ENCODE measurements at regions not wholly inside any gene's neighbourhood (a gene's known extent, or its start where the extent isn't known, plus 50 kb on each side); places are given as distances from the start of the nearest gene placed in this dataset.

- DNase-seq (ENCODE audit: low read depth), result no peak
Observed at GRCh38 chr5:116389601-116390000, 185.0 kb downstream of the SEMA6A start.

GRCh38 chr5:116388564-116389258 is 185.9 kb downstream of the SEMA6A start:
- no peak for DNase-seq (ENCODE audit: low read depth)

DNA sequence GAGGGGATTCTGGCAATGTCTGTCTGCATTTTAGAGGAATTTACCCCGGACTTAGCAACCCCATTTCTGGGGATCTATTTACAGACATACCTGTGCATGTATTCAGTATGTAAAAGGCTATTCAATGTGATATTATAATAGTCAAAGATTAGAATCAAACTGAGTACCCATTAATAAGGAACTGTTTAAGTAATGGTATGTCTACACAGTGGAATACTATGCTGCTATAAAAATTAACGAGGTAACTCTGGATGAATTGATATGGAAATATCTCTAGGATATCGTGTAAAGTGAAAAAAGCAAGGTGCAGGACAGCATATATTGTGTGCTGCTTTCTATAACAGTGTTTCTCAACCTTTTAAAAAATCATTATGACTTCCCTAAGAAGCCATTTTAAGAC is 186.9 kb downstream of the SEMA6A start:
- no peak for DNase-seq (ENCODE audit: low read depth)

DNA sequence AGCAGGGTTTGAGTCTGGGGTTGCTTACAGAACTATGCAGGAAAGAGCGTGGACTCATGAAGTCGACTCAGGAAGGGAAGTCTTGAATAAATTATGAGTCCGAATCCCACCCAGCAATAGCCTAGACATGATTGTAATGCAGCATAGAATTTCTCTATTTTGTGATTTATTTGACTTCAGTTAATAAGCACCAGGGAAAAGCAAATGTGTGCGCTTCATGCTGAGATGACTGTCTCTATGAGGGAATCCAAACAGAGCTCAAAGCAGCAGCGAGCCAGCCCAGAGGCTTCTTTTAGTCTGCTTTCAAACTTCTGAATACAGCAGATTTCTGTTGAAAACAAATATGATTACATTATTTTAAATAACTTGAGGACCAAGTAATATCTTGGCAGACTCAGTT is 188.0 kb downstream of the SEMA6A start:
- DNase-seq (ENCODE audit: low read depth), result no peak

DNA sequence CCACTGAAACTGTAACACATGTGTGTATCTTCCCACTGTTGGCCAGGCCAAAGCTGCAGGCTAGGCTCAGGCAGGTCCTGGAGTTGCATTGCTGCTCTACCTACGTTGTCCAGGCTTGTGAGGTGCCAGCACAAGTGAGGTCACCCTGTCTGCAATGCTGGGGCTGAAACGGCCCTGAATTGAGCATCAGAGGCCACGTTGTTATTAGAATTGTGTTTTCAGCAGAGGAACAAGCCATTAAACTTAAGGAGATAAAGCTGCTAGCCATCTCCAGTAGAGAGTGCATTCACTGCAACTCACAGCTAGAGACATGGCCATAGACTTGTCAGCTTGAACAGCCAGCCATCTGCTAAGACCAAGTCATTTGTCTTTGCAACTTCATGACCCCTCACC is 191.8 kb downstream of the SEMA6A start:
- no peak for DNase-seq (ENCODE audit: low read depth)

GRCh38 chr5:116382032-116382873 is 192.4 kb downstream of the SEMA6A start:
- no peak for DNase-seq (ENCODE audit: low read depth)

DNA sequence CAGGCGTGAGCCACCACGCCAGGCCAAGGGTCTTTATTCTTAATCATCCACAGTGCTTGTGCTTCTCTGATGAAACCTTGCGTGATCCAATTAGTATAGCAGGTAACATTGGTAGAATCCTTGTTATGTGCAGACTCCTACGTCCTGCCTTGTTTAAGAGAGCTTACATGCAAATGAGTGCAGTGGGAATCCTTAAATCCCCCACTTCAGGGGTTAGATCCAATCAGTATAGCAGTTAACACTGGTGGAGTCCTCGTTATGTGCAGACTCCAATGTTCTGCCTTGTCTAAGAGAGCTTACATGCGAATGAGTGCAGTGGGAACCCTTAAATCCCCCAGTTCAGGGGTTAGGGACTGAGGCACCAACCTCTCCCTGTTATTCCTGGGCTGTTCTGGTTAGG is 193.4 kb downstream of the SEMA6A start:
- DNase-seq (ENCODE audit: low read depth), result no peak

DNA sequence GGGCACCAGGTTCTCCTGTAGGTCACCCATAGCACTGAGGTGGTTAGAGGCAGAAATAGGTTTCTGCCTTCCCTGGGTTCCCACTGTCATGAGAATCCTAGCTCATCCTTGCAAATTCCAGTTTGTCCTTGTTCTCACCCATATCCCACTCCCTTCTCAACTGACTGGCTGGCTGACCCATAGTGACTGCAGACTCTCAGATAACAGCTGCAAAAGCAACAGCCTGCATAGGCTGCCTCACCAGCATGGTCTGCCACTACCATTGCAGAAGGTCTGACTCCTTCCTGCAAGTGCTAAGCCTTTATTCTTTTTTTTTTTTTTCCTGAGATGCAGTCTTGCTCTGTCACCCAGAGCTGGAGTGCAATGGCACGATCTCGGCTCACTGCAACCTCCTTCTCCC is 194.0 kb downstream of the SEMA6A start:
- no peak for DNase-seq (ENCODE audit: low read depth)

DNA sequence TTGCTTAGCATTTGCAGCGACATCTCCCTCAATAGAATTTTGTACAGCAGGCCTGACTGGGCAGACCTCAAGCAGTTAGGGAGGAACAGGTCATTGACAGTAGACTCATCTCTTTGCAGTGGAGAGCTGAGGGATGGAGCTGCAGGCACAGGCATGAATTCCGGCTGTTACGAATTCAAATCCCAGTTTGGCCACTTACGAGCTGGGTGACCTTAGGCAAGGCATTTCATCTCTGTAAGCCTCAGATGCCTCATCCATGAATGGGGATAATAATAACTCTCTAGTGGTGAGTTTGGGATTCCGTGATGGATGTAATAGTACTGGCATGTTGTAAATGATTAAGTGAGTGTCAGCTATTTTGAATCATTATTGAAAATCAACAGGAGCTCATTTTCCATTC is 195.3 kb downstream of the SEMA6A start:
- DNase-seq (ENCODE audit: low read depth), result no peak

DNA sequence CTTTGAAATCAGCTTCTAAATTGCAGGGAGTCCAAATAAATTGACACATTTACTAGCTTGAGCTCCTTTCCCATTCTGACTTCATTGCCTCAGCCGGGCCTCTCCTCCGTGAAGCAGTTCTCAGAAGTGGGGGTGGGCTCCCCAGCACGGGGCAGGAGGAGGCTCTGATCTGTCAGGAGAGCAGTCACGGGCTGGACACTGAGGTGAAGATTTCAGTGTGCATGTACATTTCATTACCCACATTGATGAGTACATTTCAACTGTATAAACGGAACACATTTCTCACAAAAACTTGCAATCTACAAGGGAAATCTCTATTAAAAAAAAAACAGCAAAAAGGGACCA is 195.9 kb downstream of the SEMA6A start:
- no peak for DNase-seq (ENCODE audit: low read depth)

DNA sequence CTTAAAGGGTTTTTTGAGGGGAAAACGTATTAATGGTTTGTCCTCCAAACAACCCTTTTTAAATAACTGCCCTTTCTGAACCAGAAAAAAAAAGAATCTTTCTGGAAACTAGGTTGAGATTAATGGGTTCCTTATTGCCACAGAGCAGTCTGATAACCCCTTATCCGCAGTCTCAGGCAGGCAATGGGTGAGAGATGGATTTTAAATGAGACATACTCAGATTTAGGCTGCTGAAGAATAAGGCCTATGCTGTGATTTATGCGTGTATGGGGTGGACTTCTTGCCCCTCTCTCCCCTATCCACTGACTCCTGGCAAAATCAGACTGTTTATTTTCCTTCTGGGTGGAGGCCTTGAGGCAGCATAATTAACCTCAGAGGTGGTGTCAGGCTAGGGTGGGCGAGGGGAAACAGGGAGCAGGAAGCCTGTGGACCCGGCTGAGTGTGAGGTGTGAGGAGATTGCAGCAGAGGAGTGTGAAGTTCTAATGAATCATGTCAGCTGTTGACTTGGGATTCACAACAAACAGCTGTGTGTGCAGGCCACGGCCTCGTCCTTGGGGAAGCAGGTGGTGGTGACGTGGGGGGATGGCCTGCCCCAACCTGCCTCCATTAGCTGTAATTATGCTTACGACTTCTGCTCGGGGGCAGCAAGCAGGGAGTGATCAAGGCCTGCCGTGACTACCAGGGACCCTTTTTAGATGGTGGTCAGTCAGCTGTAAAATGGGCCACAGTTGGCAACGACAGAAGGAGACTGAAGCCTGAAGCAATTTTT is 196.4 kb downstream of the SEMA6A start:
- no peak for DNase-seq (ENCODE audit: low read depth)

- no peak for DNase-seq (ENCODE audit: low read depth)
Observed at GRCh38 chr5:116377276-116378006, 197.2 kb downstream of the SEMA6A start.

- DNase-seq (ENCODE audit: low read depth), result no peak
Observed at GRCh38 chr5:116375926-116376325, 198.7 kb downstream of the SEMA6A start.

DNA sequence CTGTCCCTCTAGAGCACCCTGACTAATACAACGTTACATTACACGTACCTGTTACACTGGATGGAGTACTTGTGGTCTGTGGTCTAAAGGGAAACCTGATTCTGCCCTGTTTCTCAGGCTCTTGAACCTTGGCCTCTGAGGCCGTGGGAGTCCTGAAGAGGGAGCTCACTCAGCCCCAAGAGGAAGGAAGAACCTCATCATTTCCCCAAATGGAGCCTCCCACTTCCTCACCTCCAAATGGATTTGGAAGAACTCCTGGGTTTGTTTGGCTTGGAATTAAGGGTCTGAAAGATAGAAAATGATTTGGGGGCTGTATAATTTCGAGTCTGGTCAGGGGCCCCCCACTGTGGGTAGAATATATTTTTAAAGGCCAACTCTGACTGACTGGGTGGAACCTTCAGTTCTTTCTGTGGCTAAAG is 200.2 kb downstream of the SEMA6A start:
- DNase-seq (ENCODE audit: low read depth), result no peak

DNA sequence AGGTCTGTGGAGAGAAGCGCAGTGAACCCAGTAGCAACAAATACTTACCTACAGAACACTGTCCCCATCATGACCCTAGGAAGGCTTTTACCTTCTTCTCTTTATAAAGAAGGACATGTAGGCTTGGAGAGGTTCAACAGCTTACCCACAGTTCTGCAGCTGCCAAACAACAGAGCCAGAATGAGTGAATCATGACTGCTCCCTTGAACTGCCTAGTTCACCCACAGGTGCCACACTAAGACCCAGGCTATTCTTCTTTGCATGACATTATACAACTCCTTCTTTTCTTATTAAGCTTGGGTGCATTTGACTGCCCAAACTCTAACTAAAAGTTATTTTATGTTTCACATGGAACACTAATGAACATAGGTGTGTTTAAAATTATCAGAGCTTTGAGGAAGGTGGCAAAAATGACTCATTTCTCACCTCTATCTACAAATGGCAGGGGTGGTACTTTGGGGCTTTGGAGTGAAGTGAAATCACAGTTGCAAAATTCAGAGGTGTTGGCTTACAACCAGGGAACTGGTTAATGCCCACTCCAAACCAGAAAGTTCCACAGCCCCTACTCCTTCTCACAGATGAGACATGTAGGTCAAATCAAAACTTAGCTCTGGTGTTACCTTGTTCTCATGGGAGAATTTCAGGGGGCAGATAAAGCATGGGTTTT is 201.6 kb downstream of the SEMA6A start:
- no peak for DNase-seq (ENCODE audit: low read depth)

- DNase-seq (ENCODE audit: low read depth), result no peak
Observed at GRCh38 chr5:116371935-116372334, 202.7 kb downstream of the SEMA6A start.

GRCh38 chr5:116371431-116371830 is 203.2 kb downstream of the SEMA6A start:
- no peak for DNase-seq (ENCODE audit: low read depth)

GRCh38 chr5:116370886-116371285 is 203.7 kb downstream of the SEMA6A start:
- peak; percentile 35 for DNase-seq (ENCODE audit: low read depth)

GRCh38 chr5:116370149-116370548 is 204.5 kb downstream of the SEMA6A start:
- no peak for DNase-seq (ENCODE audit: low read depth)

GRCh38 chr5:116365006-116365496 is 209.6 kb downstream of the SEMA6A start:
- DNase-seq (ENCODE audit: low read depth), result no peak

DNA sequence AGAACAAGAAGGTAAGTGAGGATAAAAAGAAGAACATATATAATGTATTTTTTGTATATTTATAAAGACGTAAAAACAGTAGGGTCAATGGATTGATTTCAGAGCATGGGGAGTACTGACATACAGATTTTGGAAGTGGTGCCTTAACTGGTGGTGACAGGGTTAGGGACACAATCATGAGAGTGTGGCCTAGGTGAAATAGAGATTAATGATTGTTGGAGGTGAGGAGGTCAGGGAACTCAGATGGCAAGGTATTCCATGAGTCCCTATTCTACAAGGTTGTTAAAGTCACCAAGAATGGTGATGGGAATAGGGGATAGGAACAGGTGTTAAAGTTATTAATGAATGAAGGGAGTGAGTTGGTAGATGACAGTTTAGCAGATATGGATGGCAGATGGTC is 210.8 kb downstream of the SEMA6A start:
- no peak for DNase-seq (ENCODE audit: low read depth)
